GM12878 (cell line): ENCODE measurements at regions not wholly inside any gene's neighbourhood (a gene's known extent, or its start where the extent isn't known, plus 50 kb on each side); places are given as distances from the start of the nearest gene placed in this dataset.

Source experiments
- BHLHE40 ChIP-seq, 2 experiments: fragments of 450-650 bp in 1 of 2; IDR thresholded peaks; 2 replicates each; pipeline ENCODE4 v1.6.1; 2011 to 2017; ENCODE audit warnings: low read depth in 2 of 2, borderline replicate concordance in 1 of 2, improper control_type of control experiment in 1 of 2, low read length in 1 of 2, mild to moderate bottlenecking in 1 of 2
- CBFB ChIP-seq: IDR thresholded peaks from 2 replicates; pipeline ENCODE4 v1.6.1; 2016; ENCODE audit warnings: antibody characterized with exemption, low read depth
- CEBPZ ChIP-seq: fragments of 150-350 bp; IDR thresholded peaks from 2 replicates; pipeline ENCODE4 v1.6.1; 2016; ENCODE audit warnings: low read depth, low read length
- CHD1 ChIP-seq: IDR thresholded peaks from 2 replicates; pipeline ENCODE4 v1.6.1; 2012; ENCODE audit warnings: low read depth, low read length, improper control_type of control experiment
- ELK1 ChIP-seq: IDR thresholded peaks from 2 replicates; pipeline ENCODE4 v1.6.1; 2012; ENCODE audit warnings: low read depth, low read length, improper control_type of control experiment
- FOXM1 ChIP-seq: IDR thresholded peaks from 2 replicates; pipeline ENCODE4 v1.6.1; 2012; ENCODE audit warnings: low read depth, mild to moderate bottlenecking, inconsistent platforms, low read length, moderate library complexity
- HDGF ChIP-seq: fragments of 450-650 bp; IDR thresholded peaks from 2 replicates; pipeline ENCODE4 v1.6.1; 2016; ENCODE audit warnings: antibody characterized with exemption
- MEF2B ChIP-seq: fragments of 450-650 bp; IDR thresholded peaks from 2 replicates; pipeline ENCODE4 v1.6.1; 2018; ENCODE audit warnings: mild to moderate bottlenecking, moderate library complexity; ENCODE audit not compliant: partially characterized antibody, poor library complexity, severe bottlenecking
- SP1 ChIP-seq: IDR thresholded peaks from one replicate; pipeline ENCODE4 v1.6.1; 2011; ENCODE audit warnings: low read depth, low read length
- WRNIP1 ChIP-seq: IDR thresholded peaks from 2 replicates; pipeline ENCODE4 v1.6.1; 2011; ENCODE audit warnings: low read depth, low read length, improper control_type of control experiment, borderline replicate concordance
- ZBED1 ChIP-seq: IDR thresholded peaks from 2 replicates; pipeline ENCODE4 v1.6.1; 2016; ENCODE audit warnings: borderline replicate concordance
- TF ChIP-seq, protein P1 (sequence below): fragments of 450-650 bp; IDR thresholded peaks from 2 replicates; pipeline ENCODE4 v1.6.1; 2016; ENCODE audit warnings: mild to moderate bottlenecking

DNA sequence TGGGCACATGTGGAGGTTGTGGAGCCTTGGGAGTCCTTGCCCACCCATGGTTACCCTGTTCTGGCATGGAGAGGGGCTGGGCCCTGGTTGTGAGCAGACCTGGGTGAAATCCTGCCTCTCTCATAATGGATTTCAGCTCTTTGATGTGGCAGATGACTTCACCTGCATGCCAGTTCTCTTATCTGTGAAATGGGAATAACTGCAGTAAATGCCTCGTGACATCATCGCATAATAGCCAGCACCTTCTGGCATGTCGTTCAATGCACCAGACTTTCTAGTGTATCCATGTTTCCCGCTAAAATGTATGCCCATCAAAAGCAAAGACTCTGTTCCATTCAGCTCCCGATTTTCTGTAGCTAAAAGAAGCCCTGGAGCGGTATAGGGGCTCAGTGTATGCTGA, 197.6 kb downstream of the MAF start (continued):
- TF ChIP-seq BHLHE40 (IDR thresholded peaks at IDR 0.05; ENCODE audit: borderline replicate concordance in 1 of 2, low read depth in 2 of 2, low read length in 1 of 2) (no peak), ZBED1 (no peak), HDGF (no peak), SP1 (no peak), WRNIP1 (no peak), CHD1 (no peak), CBFB (no peak), ELK1 (no peak), CEBPZ (no peak), FOXM1 (no peak), MEF2B (no peak)
- TF ChIP-seq, protein P1, sequence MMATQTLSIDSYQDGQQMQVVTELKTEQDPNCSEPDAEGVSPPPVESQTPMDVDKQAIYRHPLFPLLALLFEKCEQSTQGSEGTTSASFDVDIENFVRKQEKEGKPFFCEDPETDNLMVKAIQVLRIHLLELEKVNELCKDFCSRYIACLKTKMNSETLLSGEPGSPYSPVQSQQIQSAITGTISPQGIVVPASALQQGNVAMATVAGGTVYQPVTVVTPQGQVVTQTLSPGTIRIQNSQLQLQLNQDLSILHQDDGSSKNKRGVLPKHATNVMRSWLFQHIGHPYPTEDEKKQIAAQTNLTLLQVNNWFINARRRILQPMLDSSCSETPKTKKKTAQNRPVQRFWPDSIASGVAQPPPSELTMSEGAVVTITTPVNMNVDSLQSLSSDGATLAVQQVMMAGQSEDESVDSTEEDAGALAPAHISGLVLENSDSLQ: no peak
